OCI-LY1 (cell line): ENCODE measurements at regions not wholly inside any gene's neighbourhood (a gene's known extent, or its start where the extent isn't known, plus 50 kb on each side); places are given as distances from the start of the nearest gene placed in this dataset.

Experiments used
- H2AFZ ChIP-seq: fragments of 200-600 bp; sonication (generic), shearing (Covaris generic); 2 replicates; pipeline ENCODE4 v1.6.0; 2014; ENCODE audit warnings: antibody characterized with exemption, mild to moderate bottlenecking, low read length
- H3F3A ChIP-seq: fragments of 200-600 bp; sonication (generic), shearing (Covaris generic); 2 replicates; pipeline ENCODE4 v1.6.0; 2014; ENCODE audit warnings: mild to moderate bottlenecking, antibody characterized with exemption, low read length, moderate library complexity; ENCODE audit not compliant: insufficient read depth
- H3K27ac ChIP-seq: fragments of 200-600 bp; sonication (generic); 2 replicates; pipeline ENCODE4 v1.5.1; 2014; ENCODE audit warnings: low read length, mixed run types, mild to moderate bottlenecking, low read depth; ENCODE audit not compliant: poor library complexity, severe bottlenecking
- H3K27me3 ChIP-seq: fragments of 200-600 bp; sonication (generic); 2 replicates; pipeline ENCODE4 v1.6.0; 2014; ENCODE audit warnings: antibody characterized with exemption, mild to moderate bottlenecking, low read length, moderate library complexity; ENCODE audit not compliant: insufficient read depth
- H3K36me3 ChIP-seq: fragments of 200-600 bp; sonication (generic); 2 replicates; pipeline ENCODE4 v1.6.1; 2014; ENCODE audit warnings: mild to moderate bottlenecking, antibody characterized with exemption, low read length, moderate library complexity, mixed read lengths; ENCODE audit not compliant: insufficient read depth
- H3K4me1 ChIP-seq: fragments of 200-600 bp; sonication (generic); 2 replicates; pipeline ENCODE4 v1.5.1; 2014; ENCODE audit warnings: mild to moderate bottlenecking, low read length, moderate library complexity; ENCODE audit not compliant: insufficient read depth, severe bottlenecking
- H3K4me2 ChIP-seq: fragments of 200-600 bp; sonication (generic), shearing (Covaris generic); 2 replicates; pipeline ENCODE4 v1.6.1; 2014; ENCODE audit warnings: low read length
- H3K4me3 ChIP-seq: fragments of 200-600 bp; sonication (generic); 2 replicates; pipeline ENCODE4 v1.5.1; 2014; ENCODE audit warnings: low read length, low read depth, mild to moderate bottlenecking, mixed read lengths; ENCODE audit not compliant: poor library complexity, severe bottlenecking
- H3K79me2 ChIP-seq: fragments of 200-600 bp; shearing (Covaris generic); 2 replicates; pipeline ENCODE4 v1.6.1; 2016; ENCODE audit warnings: mixed run types, low read length, mixed read lengths; ENCODE audit not compliant: insufficient read depth
- H3K9ac ChIP-seq: fragments of 200-600 bp; sonication (generic), shearing (Covaris generic); 2 replicates; pipeline ENCODE4 v1.6.1; 2014; ENCODE audit warnings: mild to moderate bottlenecking, low read length, mixed read lengths
- H3K9me2 ChIP-seq: fragments of 200-600 bp; sonication (generic), shearing (Covaris generic); 2 replicates; pipeline ENCODE4 v1.6.1; 2014; ENCODE audit warnings: low read depth, mild to moderate bottlenecking, low read length, mixed read lengths
- H3K9me3 ChIP-seq: fragments of 200-600 bp; shearing (Covaris generic); 2 replicates; pipeline ENCODE4 v1.6.1; 2014; ENCODE audit warnings: low read length, mixed read lengths
- H4K20me1 ChIP-seq: fragments of 200-600 bp; sonication (generic), shearing (Covaris generic); 2 replicates; pipeline ENCODE4 v1.6.0; 2016; ENCODE audit warnings: mild to moderate bottlenecking, low read length; ENCODE audit not compliant: insufficient read depth
- CTCF ChIP-seq: fragments of 200-600 bp; sonication (generic), shearing (Covaris generic); IDR thresholded peaks from 2 replicates; pipeline ENCODE4 v1.5.1; 2017; ENCODE audit warnings: mild to moderate bottlenecking, antibody characterized with exemption, low read length, moderate library complexity, mixed read lengths
- EZH2 ChIP-seq: fragments of 200-600 bp; sonication (generic), shearing (Covaris generic); IDR thresholded peaks from 2 replicates; pipeline ENCODE4 v1.8.0; 2017; ENCODE audit warnings: borderline replicate concordance, mixed run types, mild to moderate bottlenecking, antibody characterized with exemption, low read length, moderate library complexity, mixed read lengths

GRCh38 chr11:29171360-29171950 is 845.4 kb downstream of the KCNA4 start:
- Histone ChIP-seq H3F3A (no peaks in the 10 kb centered on the region), H3K4me1 (no peaks in the 10 kb centered on the region), H3K36me3 (no peaks in the 10 kb centered on the region), H3K27me3 (no peaks in the 10 kb centered on the region), H3K9me2 (no peaks in the 10 kb centered on the region), H3K27ac (no peak overlapping the region), H3K4me3 (no peak overlapping the region), H2AFZ (no peak overlapping the region), H3K9ac (no peak overlapping the region), H4K20me1 (no peaks in the 10 kb centered on the region), H3K79me2 (no peaks in the 10 kb centered on the region), H3K4me2 (no peak overlapping the region), H3K9me3 (no peaks in the 10 kb centered on the region)
- TF ChIP-seq EZH2 (no peak), CTCF (no peak)

DNA sequence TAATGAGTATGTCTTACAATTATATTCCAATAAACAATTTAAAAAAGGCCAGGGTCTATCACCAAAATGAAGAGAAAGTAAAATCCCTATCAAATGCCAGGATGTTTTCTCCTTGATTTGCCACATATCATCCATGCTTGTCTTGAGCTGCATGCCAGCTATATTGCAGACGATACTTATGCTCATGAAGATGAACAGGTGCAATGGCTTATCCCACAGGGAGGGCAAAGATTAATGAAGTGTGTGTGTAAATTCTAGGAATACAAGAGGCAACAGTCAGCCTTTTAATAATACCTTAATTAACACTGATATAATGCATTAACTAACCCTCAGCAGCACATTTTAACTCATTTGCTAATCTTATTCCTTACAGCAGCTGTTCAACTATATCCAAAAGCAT is 850.5 kb downstream of the KCNA4 start:
- TF ChIP-seq CTCF (no peak), EZH2 (no peak)
- Histone ChIP-seq H2AFZ (no peak overlapping the region), H3K4me3 (no peak overlapping the region), H3K27me3 (no peaks in the 10 kb centered on the region), H3K79me2 (no peaks in the 10 kb centered on the region), H3K9ac (no peak overlapping the region), H3K4me1 (no peaks in the 10 kb centered on the region), H3K36me3 (no peaks in the 10 kb centered on the region), H3F3A (no peaks in the 10 kb centered on the region), H3K27ac (no peak overlapping the region), H3K9me2 (no peaks in the 10 kb centered on the region), H3K9me3 (no peaks in the 10 kb centered on the region), H4K20me1 (no peaks in the 10 kb centered on the region), H3K4me2 (no peak overlapping the region)

GRCh38 chr11:29163231-29163630 is 853.6 kb downstream of the KCNA4 start:
- no peaks in the 10 kb centered on the region for H4K20me1 ChIP-seq
- TF ChIP-seq EZH2 (no peak), CTCF (no peak)
- no peak overlapping the region for H3K27ac ChIP-seq
- H3K9ac ChIP-seq, result no peak overlapping the region
- H3K27me3 ChIP-seq, result no peaks in the 10 kb centered on the region
- no peaks in the 10 kb centered on the region for H3K4me1 ChIP-seq
- H3K79me2 ChIP-seq, result no peaks in the 10 kb centered on the region
- no peak overlapping the region for H3K4me3 ChIP-seq
- no peaks in the 10 kb centered on the region for H3F3A ChIP-seq
- no peaks in the 10 kb centered on the region for H3K9me2 ChIP-seq
- no peaks in the 10 kb centered on the region for H3K9me3 ChIP-seq
- H2AFZ ChIP-seq, result no peak overlapping the region
- no peaks in the 10 kb centered on the region for H3K36me3 ChIP-seq
- H3K4me2 ChIP-seq, result no peak overlapping the region
